ENCODE measurements at regions not wholly inside any gene's neighbourhood (a gene's known extent, or its start where the extent isn't known, plus 50 kb on each side); places are given as distances from the start of the nearest gene placed in this dataset.

DNA sequence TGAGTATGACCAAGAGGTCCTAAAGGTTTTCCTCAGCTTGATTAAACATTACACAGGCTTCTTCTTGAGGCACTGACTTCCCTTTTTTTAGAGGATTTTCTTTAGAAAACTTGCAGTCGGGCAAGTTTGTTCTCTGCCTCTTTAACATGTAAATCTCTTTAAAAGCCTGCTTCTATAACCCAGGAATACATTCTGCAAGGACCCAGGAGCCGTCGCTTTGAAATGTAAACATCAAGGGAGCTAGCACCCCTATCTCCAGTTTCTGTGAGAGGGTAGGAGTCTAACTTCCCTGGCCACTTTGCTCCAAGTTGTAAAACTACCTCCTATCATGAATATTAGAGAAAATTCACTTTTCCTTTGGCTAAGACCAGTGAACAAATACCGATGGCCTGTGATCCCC lies 201.5 kb upstream of the CPHXL start:
- no peaks in the 10 kb centered on the region for H3K4me1 Mint-ChIP-seq
- H3K9me3 Mint-ChIP-seq = peaks cover 4% of the 10 kb centered on the region
- no peak for ATAC-seq (replicated peaks)
- H3K36me3 Mint-ChIP-seq (ENCODE audit: low read depth) = no peaks in the 10 kb centered on the region
- H3K4me3 Mint-ChIP-seq = no peak overlapping the region
- no peak overlapping the region for H3K27ac Mint-ChIP-seq
- H3K27me3 Mint-ChIP-seq = peaks cover 7% of the 10 kb centered on the region

GRCh38 chr16:75928295-75928694 lies 202.0 kb upstream of the CPHXL start:
- H3K4me1 Mint-ChIP-seq = no peaks in the 10 kb centered on the region
- no peaks in the 10 kb centered on the region for H3K36me3 Mint-ChIP-seq (ENCODE audit: low read depth)
- H3K27me3 Mint-ChIP-seq = peaks cover 7% of the 10 kb centered on the region
- H3K4me3 Mint-ChIP-seq = no peak overlapping the region
- H3K9me3 Mint-ChIP-seq = peaks cover 4% of the 10 kb centered on the region
- no peak overlapping the region for H3K27ac Mint-ChIP-seq
- ATAC-seq (replicated peaks) = no peak

GRCh38 chr16:75929046-75929445 lies 202.8 kb upstream of the CPHXL start:
- H3K27ac Mint-ChIP-seq = no peak overlapping the region
- H3K4me1 Mint-ChIP-seq = no peaks in the 10 kb centered on the region
- no peak overlapping the region for H3K4me3 Mint-ChIP-seq
- no peaks in the 10 kb centered on the region for H3K36me3 Mint-ChIP-seq (ENCODE audit: low read depth)
- no peak for ATAC-seq (replicated peaks)
- peaks cover 4% of the 10 kb centered on the region for H3K9me3 Mint-ChIP-seq
- peaks cover 7% of the 10 kb centered on the region for H3K27me3 Mint-ChIP-seq

DNA sequence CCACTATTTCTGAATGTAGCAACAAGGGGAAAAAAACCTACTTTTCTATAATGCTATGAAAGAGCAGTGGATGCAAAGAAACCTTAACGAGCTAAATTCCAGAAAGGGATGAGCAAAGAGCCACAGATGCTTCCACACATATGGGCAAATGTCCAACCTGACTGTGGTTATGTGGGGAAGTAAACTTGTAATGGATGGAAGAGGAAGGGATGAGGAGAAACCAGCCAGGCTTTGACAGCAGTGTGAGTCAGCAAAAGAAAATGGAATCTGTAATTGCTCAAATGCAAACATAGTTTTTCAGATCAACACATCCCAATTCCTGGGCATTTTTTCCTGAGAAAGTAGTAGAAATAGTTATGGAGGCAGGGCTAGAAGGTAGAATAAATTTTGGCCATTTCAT lies 204.8 kb upstream of the CPHXL start:
- H3K4me3 Mint-ChIP-seq = no peak overlapping the region

GRCh38 chr16:75931970-75932369 lies 205.7 kb upstream of the CPHXL start:
- no peaks in the 10 kb centered on the region for H3K9me3 Mint-ChIP-seq
- no peak overlapping the region for H3K27ac Mint-ChIP-seq
- H3K27me3 Mint-ChIP-seq = peaks cover 4% of the 10 kb centered on the region
- H3K36me3 Mint-ChIP-seq (ENCODE audit: low read depth) = no peaks in the 10 kb centered on the region
- no peak overlapping the region for H3K4me3 Mint-ChIP-seq
- ATAC-seq (replicated peaks) = no peak
- no peaks in the 10 kb centered on the region for H3K4me1 Mint-ChIP-seq

More for the DNA sequence above, 204.8 kb upstream of the CPHXL start:
- Mint-ChIP-seq H3K36me3 (ENCODE audit: low read depth) (no peaks in the 10 kb centered on the region), H3K27ac (no peak overlapping the region), H3K27me3 (peaks cover 4% of the 10 kb centered on the region), H3K9me3 (no peaks in the 10 kb centered on the region), H3K4me1 (no peaks in the 10 kb centered on the region)
- no peak for ATAC-seq (replicated peaks)

GRCh38 chr16:75938818-75939217 lies 212.5 kb upstream of the CPHXL start:
- Mint-ChIP-seq H3K4me3 (no peak overlapping the region), H3K27ac (no peak overlapping the region), H3K4me1 (no peaks in the 10 kb centered on the region), H3K27me3 (peaks cover 3% of the 10 kb centered on the region), H3K36me3 (ENCODE audit: low read depth) (no peaks in the 10 kb centered on the region), H3K9me3 (no peaks in the 10 kb centered on the region)
- no peak for ATAC-seq (replicated peaks)

DNA sequence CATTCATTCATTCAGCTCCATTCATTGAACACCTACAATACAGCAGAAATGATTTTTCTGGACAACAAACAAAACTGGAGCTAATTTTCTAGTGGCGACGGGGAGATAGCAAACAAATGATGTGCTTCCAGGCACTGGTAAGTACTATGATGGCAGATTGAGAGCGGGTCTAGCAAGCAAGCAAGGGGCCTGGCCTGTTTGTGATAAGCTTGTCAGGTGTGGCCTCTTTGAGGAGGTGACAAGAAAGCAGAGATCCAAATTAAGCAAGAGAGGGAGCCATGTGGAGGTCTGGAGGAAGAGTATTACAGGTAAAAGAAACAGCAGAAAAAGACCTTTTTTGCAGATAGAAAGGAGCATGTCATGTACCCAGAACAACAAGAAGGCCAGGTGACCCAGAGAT lies 216.1 kb upstream of the CPHXL start:
- Mint-ChIP-seq H3K36me3 (ENCODE audit: low read depth) (no peaks in the 10 kb centered on the region), H3K4me3 (no peak overlapping the region), H3K27me3 (peaks cover 3% of the 10 kb centered on the region), H3K9me3 (no peaks in the 10 kb centered on the region), H3K4me1 (no peaks in the 10 kb centered on the region), H3K27ac (no peak overlapping the region)
- ATAC-seq (replicated peaks) = no peak

- no peak for ATAC-seq (replicated peaks)
- no peaks in the 10 kb centered on the region for H3K4me1 Mint-ChIP-seq
- H3K9me3 Mint-ChIP-seq = no peaks in the 10 kb centered on the region
- no peaks in the 10 kb centered on the region for H3K36me3 Mint-ChIP-seq (ENCODE audit: low read depth)
- H3K4me3 Mint-ChIP-seq = no peak overlapping the region
- no peak overlapping the region for H3K27ac Mint-ChIP-seq
- H3K27me3 Mint-ChIP-seq = peaks cover 3% of the 10 kb centered on the region
Measured at GRCh38 chr16:75942936-75943335, 216.6 kb upstream of the CPHXL start.

DNA sequence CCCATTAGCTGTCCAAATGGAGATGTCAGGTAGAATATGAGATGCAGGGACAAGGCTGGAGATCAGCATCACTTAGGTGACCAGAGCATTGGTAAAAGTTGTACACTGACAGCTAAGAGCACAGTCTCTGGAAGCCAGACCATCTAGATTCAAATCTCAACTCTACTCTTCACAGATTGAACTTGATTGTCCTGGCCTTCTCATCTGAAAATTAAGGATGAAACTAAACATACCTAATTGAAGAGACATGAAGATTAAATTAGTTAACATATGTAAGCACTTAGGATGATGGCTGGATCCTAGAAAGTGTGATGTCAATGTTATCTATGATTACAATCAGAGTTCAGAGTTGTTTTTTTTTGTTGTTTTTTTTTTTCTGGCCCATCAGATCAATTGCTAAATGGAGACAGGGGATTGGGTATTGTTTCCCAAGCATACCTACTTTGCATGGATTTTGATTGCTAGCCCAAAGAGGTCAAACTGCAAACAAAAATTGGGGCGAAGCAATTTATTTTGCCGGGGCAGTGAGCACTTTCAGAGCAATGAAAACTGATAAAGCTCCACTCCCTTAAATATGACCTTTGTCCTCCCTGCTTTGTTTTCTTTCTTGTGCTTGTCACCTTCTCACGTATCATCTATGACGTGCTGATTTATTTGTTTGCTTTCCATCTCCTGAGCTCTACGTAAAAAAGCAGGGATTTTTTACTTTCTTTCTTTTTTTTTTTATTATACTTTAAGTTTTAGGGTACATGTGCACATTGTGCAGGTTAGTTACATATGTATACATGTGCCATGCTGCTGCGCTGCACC lies 217.6 kb upstream of the CPHXL start:
- Mint-ChIP-seq H3K9me3 (no peaks in the 10 kb centered on the region), H3K27me3 (peaks cover 3% of the 10 kb centered on the region), H3K4me1 (no peaks in the 10 kb centered on the region), H3K4me3 (no peak overlapping the region), H3K36me3 (ENCODE audit: low read depth) (no peaks in the 10 kb centered on the region), H3K27ac (no peak overlapping the region)
- no peak for ATAC-seq (replicated peaks)

DNA sequence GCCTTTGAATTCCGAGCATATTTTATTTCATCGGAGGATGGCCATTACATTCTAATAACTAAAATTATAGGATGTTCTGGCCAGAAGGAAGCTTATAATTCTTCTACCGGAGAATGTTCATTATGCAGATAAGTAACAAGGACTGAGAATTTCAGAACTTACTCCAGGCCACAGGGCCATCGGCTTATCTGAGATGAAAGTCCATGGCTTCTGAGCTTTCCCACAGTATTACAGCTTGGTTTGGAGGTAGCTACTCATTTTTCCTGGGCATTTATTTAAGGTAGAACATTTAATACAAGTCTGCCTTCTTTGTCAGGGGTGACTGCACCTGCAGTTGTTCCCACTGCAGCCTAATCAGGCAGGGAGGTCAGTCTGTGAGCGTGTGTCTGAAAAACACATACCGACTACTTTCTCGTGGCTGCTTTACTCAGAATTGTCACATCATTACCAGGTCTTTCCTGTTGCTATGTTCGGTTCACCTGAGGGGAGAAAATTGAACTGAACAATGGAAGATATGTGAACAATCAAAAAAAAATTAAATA lies 219.7 kb upstream of the CPHXL start:
- H3K27me3 Mint-ChIP-seq = peaks cover 3% of the 10 kb centered on the region
- ATAC-seq (replicated peaks) = no peak
- H3K36me3 Mint-ChIP-seq (ENCODE audit: low read depth) = no peaks in the 10 kb centered on the region
- no peak overlapping the region for H3K27ac Mint-ChIP-seq
- H3K4me1 Mint-ChIP-seq = no peaks in the 10 kb centered on the region
- H3K9me3 Mint-ChIP-seq = no peaks in the 10 kb centered on the region
- H3K4me3 Mint-ChIP-seq = no peak overlapping the region

DNA sequence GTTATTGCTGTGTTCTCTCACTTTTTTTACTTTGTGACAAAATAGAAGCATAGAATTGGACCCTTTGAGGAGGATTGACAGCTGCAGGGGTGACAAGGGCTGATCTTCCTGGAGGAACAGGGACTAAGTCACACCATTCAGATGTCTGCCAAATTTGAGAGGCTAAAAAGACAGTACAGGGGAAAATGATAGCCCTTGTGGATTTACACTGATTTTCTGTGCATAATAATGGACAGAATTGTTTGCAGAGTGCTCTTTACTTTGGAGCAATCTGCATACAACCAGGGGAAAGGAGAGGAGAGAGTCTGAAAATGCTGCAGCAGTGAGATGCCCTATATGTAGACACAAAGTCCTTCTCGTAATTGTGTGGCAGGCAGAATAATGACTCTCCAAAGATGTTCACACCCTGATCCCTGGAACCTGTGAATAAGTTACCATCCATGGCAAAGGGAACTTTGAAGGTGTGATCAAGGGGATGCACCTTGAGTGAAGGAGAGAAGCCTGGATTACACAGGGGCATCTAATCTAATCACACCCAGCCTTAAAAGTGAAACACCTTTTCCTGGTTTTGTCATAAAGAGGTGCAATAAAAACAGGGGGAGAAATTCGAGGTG lies 221.4 kb upstream of the CPHXL start:
- Mint-ChIP-seq H3K27me3 (peaks cover 3% of the 10 kb centered on the region), H3K36me3 (ENCODE audit: low read depth) (no peaks in the 10 kb centered on the region), H3K4me3 (no peak overlapping the region), H3K4me1 (no peaks in the 10 kb centered on the region), H3K9me3 (no peaks in the 10 kb centered on the region), H3K27ac (no peak overlapping the region)
- no peak for ATAC-seq (replicated peaks)

DNA sequence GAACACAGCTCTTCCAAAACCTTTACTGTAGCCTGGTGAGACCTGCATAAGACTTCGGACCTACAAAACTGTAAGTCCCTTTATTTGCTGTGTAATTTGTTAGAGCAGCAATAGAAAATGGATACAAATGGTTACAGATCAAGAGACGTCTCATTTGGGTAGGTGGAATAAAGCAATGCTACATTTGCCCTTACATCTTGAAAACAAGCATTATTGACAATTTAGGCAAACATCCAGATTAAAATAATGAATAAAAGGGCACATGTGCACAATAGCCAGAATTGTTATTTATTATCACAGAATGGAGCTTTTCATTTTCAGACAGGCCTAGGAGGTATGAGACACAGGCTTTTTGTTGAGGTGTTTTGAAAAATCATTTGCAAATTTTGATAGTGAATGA lies 222.2 kb upstream of the CPHXL start:
- Mint-ChIP-seq H3K4me3 (no peak overlapping the region), H3K4me1 (no peaks in the 10 kb centered on the region), H3K27me3 (peaks cover 3% of the 10 kb centered on the region), H3K27ac (no peak overlapping the region), H3K36me3 (ENCODE audit: low read depth) (no peaks in the 10 kb centered on the region), H3K9me3 (no peaks in the 10 kb centered on the region)
- no peak for ATAC-seq (replicated peaks)

- Mint-ChIP-seq H3K9me3 (no peaks in the 10 kb centered on the region), H3K27ac (no peak overlapping the region), H3K27me3 (peaks cover 3% of the 10 kb centered on the region), H3K4me1 (no peaks in the 10 kb centered on the region), H3K36me3 (ENCODE audit: low read depth) (no peaks in the 10 kb centered on the region), H3K4me3 (no peak overlapping the region)
- no peak for ATAC-seq (replicated peaks)
Measured at GRCh38 chr16:75948886-75949285, 222.6 kb upstream of the CPHXL start.

DNA sequence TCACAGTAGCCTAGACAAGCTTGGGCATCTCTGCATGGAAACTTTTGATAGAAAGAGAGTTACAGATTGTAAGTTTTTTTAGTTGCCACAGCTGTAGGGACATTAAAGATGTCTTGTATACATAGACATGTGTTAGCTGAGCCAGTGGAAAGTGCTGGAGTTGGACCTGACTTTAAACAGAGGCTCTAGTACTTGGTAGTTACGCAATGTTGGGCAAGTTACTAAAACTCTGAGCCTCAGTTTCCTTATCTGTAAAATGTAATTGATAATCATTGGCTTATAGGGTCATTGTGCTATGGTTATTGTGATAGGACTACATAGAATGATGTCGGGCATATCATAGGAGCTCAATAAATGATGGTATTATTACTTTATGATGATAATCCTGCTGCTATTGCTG lies 225.8 kb upstream of the CPHXL start:
- H3K27ac Mint-ChIP-seq = no peak overlapping the region
- H3K9me3 Mint-ChIP-seq = no peaks in the 10 kb centered on the region
- H3K36me3 Mint-ChIP-seq (ENCODE audit: low read depth) = no peaks in the 10 kb centered on the region
- H3K4me1 Mint-ChIP-seq = no peaks in the 10 kb centered on the region
- H3K4me3 Mint-ChIP-seq = no peak overlapping the region
- ATAC-seq (replicated peaks) = no peak
- peaks cover 3% of the 10 kb centered on the region for H3K27me3 Mint-ChIP-seq

DNA sequence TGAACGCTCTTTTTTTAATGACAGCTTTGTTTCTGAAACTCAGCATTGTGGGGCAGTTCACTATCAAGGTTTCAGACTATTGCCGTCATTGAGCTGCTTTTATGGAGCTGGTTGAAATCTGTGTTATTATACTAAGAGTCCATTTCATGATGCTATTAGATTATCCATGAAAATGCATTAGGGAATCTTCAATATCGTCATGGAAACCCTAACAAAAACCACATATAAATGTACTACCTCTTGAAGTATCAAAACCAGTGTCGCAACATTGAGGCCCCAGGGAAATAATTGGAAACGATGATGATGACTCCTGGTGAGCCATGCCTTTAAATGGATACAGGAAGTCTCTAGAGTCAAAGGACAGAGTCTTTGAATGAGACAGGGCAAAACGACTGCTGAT lies 231.6 kb upstream of the CPHXL start:
- H3K27ac Mint-ChIP-seq = no peak overlapping the region
- ATAC-seq (replicated peaks) = no peak
- H3K4me3 Mint-ChIP-seq = no peak overlapping the region
- H3K4me1 Mint-ChIP-seq = no peaks in the 10 kb centered on the region
- H3K27me3 Mint-ChIP-seq = no peaks in the 10 kb centered on the region
- H3K9me3 Mint-ChIP-seq = no peaks in the 10 kb centered on the region
- no peaks in the 10 kb centered on the region for H3K36me3 Mint-ChIP-seq (ENCODE audit: low read depth)

All from activated T-helper 17 cell treated with anti-CD3 and anti-CD28 coated beads, Interleukin-2, amount 50 U/mL, for 72 hours (primary cell).